DOHH2 (cell line): ENCODE measurements at regions not wholly inside any gene's neighbourhood (a gene's known extent, or its start where the extent isn't known, plus 50 kb on each side); places are given as distances from the start of the nearest gene placed in this dataset.

Source experiments
- EZH2phosphoT487 ChIP-seq: fragments of 200-600 bp; sonication (generic); IDR thresholded peaks from 2 replicates; pipeline ENCODE4 v1.6.1; 2017; ENCODE audit warnings: borderline replicate concordance, mild to moderate bottlenecking, antibody characterized with exemption, low read length, moderate library complexity, mixed read lengths
- TF ChIP-seq, protein P1 (sequence below): fragments of 200-600 bp; sonication (generic); IDR thresholded peaks from one replicate; pipeline ENCODE4 v1.5.1; 2014; ENCODE audit warnings: antibody characterized with exemption, mild to moderate bottlenecking, low read depth, low read length; ENCODE audit not compliant: poor library complexity, severe bottlenecking

- TF ChIP-seq, protein P1, sequence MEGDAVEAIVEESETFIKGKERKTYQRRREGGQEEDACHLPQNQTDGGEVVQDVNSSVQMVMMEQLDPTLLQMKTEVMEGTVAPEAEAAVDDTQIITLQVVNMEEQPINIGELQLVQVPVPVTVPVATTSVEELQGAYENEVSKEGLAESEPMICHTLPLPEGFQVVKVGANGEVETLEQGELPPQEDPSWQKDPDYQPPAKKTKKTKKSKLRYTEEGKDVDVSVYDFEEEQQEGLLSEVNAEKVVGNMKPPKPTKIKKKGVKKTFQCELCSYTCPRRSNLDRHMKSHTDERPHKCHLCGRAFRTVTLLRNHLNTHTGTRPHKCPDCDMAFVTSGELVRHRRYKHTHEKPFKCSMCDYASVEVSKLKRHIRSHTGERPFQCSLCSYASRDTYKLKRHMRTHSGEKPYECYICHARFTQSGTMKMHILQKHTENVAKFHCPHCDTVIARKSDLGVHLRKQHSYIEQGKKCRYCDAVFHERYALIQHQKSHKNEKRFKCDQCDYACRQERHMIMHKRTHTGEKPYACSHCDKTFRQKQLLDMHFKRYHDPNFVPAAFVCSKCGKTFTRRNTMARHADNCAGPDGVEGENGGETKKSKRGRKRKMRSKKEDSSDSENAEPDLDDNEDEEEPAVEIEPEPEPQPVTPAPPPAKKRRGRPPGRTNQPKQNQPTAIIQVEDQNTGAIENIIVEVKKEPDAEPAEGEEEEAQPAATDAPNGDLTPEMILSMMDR: no peak
- TF ChIP-seq EZH2phosphoT487: no peak
These were observed 788.7 kb downstream of the OTOL1 start for GRCh38 chr3:162285259-162285658.
